UCSD-AML1 (cell line): ENCODE measurements at regions not wholly inside any gene's neighbourhood (a gene's known extent, or its start where the extent isn't known, plus 50 kb on each side); places are given as distances from the start of the nearest gene placed in this dataset.
"Not testable (repeated sequence)": the region's sequence is repeated elsewhere in the genome, so short reads cannot be mapped to it uniquely, and the experiment has no call there.

Experiments used
- DNase-seq: peaks from one replicate; lab custom pipeline; 2025; ENCODE audit not compliant: unreplicated experiment; lab: John Stamatoyannopoulos, UW

DNA sequence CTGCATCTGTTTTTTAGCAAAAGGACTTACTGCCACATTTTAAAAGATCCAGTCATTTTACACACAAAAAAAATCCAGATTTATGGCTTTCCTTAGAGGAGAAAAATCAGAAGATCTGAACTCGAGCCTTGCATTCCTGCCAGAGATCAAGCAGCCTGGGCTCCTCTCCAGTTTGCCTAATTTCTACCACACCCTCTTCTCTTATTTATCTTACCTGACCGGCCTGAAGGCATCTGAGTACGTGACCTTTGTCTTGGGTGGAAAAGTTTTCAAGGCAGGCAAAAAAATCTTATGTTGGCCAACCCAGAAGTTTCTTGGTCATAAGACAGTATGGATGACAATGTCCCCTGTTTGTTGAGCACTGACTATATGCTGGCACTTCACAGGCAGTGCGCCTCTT lies 60.3 kb downstream of the CHRD start:
- no peak for DNase-seq

DNA sequence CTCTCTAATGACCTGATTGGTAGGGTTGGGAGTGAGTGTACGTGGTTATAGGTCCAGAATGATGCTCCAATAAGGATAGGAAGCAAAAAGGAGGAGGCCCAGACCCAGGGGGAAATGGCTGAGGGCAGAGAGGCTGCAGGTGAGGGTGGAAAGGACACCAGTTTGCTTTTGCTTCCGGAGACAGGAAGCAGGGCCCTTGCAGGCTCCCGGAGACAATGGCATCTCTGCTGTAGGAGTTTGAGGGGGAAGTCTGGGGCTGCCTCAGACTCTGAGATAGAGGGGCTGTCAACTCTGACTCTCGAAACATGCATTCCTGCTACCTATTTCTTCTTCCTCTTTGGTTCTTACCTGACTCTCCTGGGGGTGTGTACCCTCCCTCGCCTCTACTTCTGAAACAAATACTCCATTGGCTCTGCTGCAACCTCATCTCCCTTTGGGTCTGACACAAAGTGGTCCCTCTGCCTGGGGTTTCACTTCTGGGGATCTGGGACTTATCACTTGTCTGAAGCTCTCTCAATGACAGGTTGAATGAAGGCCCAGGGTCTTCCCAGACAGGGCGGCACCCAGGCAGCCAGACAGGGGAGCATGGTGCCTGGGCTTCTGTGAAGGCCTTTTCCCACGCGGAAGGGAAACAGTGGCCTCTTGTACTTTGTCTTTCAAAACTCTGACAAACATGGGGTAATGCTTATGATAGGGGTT lies 61.5 kb downstream of the CHRD start:
- DNase-seq: no peak

DNA sequence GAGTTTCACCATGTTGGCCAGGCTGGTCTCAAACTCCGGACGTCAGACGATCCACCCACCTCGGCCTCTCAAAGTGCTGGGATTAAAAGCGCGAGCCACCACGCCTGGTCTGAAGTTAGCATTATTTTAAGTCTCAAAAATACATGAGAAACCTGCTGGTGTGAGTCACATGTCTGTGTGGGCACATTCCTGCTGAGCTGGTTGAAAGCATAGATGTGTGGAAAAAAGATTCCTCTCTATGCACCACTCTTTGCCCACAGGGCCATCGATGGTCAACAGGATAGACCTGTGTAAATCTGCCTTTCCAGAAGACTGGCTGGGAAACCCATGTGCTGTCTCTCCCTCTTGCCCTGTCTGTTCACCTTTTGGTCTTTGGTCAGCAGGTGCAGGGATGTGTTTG lies 63.5 kb downstream of the CHRD start:
- no peak for DNase-seq

DNA sequence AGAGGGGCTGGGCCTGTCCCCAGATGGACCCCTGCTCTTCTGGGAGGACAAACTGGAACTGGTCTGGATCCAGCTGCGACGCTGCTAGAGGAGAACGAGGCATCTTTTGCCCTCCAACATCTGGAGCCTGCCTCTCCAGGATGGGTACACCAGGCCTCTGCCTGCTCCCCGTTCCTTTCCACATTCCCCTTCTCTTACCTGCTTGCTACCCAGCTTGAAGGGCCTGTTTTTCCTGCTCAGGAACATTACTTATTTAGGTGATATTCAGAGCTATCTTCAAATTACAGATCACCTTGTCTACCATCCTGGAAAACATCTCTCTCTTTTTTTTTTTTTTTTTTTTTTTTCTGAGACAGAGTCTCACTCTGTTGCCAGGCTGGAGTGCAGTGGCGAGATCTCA lies 64.0 kb downstream of the CHRD start:
- no peak for DNase-seq

DNA sequence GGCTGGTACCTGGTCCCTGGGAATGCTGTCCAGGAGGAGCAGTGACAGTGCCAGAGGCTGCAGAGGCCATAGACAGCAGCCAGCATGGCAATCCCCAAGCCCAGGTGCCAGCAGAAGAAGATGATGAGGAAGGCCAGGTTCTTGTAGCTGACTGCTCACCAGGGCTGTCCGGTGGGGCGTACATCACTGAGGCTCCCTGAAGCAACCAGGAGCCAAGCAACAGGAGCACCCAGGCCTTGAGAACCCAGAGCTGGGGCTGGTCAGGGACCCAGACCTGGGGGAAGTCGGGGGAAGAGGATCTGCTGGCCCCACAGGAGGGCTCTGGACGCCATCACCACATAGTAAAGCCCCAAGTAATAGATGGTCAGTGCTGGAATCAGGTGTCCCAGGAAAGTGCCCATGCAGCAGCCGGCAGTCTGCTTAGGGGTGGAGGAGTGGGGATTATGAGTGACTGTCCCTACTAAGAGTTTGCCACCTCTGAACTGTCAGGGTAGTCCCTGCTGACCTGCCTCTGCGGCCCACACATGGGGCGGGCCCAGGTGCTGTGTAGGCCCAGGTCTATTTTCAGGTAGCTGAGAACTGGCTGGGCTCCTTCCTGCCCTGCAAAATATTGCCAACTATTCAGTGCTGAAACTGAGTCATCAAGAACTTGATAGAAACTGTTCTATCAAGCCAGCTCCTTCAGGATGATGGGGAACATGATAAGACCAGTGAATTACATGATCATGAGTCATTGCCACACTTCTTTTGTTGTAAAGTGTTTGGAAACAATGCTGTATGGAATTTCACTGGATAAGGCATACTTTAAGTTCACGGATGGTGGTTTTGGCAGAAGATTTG lies 68.7 kb downstream of the CHRD start:
- no peak for DNase-seq

DNA sequence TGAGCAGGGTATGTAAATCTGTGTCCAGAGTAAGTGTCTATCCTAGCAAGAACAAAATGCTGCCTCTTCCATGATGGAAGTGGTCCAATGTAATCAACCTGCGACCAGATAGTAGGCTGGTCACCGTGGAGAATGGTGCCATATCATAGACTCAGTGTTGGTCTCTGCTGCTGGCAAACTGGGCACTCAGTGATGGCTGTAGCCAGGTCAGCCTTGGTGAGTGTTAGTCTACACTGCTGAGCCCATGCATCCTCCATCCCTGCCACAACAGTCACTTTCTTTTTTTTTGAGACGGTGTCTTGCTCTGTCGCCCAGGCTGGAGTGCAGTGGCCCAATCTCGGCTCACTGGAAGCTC lies 69.3 kb downstream of the CHRD start:
- DNase-seq: no peak

DNA sequence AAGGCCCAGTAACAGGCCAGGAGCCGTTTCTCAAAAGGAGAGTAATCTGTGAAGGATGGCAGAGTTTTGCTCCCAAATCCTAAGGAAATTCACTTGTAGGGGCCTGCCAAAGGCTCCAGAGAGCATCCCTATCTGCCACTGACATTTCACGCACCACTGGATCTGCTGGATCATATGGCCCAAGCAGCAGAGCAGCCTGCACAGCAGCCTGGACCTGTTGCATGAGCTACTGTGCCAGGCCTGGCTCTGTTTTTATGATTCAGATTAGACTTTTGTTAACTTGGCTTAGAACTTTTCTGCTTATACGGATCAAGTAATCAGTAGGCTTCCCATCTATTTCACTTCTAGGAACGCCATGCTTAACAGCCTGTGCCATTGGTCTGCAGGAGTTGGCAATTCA lies 70.7 kb downstream of the CHRD start:
- DNase-seq: no peak

DNA sequence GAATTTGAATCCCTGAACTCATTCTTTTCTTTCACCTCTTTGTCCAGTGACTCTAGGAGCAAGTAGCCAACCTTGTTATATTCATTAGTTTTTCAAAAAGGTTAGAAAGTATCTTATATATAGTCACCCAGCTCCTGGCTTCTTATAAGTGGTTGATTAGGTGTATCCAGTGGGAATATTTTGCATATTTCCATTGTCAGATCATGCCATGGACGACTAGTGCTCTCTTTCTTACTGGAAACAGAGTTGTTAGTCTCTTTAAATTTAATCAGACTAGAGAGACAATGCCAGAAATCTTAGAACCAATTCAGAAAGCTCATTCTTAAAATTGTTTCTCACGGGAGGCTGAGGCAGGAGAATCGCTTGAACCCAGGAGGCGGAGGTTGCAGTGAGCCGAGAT lies 73.4 kb downstream of the CHRD start:
- DNase-seq: no peak

DNA sequence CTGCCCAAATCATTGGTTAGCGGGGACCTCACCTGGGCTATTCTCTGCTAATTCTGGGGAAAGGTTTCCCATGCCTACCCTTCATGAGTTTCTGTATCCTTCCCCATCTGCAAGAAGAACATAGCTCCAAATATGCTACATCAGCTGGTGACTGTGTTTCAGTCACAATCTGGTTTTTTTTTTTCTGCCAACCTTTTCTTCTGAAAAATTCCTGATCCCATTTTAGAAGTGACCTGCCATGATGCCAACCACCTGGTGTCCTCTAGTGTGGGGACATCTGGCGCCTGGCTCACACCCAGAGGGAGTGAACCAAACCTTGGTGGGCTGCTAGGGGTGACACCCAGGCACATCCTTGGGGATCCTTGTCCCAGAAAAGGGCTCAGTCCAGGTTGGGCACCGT lies 76.1 kb downstream of the CHRD start:
- DNase-seq: no peak

DNA sequence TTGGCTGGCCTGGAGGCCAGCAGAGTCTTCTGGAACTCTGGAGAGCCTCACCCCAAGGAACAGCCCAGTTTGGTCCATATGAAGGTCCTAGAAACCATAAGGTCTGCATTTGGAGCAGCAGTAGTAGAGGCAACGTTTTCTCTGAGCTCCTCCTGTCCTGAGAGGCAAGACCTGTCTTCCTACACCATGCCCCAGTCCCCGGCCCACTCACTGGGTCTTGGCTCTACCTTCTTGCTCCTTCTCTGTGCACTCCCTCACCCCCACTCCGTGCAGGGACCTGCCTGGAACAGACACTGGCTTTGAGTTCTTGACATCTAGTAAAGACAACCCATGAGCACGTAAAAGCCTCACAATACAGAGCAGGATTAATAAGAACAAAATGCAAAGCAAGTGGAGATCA lies 76.6 kb downstream of the CHRD start:
- DNase-seq: no peak

DNA sequence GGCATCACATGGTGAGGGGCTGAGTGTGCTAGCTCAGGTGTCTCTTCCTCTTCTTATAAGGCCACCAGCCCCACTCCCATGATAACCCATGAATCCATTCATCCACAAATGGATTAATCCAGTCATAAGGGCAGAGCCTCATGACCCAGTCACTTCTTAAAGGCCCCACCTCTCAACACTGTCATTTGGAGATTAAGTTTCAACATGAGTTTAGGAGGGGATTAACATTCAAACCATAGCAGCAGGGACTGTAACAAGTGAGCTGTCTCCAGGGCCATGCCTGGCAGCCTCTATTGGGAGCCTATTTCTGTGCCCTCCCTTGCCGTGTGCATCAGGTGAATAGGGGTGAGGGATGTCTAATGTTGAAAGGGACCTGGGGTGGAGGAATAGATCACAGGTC lies 77.5 kb downstream of the CHRD start:
- DNase-seq: no peak

DNA sequence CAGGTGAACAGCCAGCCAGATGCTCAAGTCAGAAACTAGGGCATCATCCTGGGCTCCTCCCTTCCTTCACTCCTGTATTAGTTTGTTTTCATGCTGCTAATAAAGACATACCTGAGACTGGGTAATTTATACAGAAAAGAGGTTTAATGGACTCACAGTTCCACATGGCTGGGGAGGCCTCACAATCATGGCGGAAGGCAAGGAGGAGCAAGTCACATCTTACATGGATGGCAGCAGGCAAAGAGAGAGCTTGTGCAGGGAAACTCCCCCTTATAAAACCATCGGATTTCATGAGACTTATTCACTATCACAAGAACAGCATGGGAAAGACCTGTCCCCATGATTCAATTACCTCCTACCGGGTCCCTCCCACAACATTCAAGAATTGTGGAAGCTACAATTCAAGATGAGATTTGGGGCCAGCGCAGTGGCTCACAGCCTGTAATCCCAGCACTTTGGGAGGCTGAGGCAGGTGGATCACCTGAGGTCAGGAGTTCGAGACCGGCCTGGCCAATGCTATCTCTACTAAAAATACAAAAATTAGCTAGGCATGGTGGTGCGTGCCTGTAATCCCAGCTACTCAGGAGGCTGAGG lies 78.0 kb downstream of the CHRD start:
- not testable (repeated sequence) for DNase-seq

DNA sequence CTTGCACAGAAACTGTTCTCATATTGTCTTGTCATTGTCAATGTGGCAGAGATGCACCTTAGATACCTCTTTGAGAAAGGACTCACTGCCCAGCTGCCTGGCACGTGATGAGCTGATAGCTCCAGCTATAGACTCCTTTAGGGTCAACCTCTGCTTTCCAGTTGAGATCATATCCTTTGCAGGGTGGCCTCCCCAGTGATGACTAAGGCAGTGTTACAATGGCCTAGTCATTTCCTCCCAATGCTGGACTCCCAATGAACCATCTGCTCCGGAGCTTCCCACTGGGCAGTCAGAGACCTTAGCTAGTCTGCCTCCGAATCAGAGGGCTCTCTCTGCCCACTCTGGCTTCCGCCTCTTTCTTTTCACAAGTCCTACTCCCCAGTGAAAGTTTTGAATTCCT lies 79.5 kb downstream of the CHRD start:
- no peak for DNase-seq

DNA sequence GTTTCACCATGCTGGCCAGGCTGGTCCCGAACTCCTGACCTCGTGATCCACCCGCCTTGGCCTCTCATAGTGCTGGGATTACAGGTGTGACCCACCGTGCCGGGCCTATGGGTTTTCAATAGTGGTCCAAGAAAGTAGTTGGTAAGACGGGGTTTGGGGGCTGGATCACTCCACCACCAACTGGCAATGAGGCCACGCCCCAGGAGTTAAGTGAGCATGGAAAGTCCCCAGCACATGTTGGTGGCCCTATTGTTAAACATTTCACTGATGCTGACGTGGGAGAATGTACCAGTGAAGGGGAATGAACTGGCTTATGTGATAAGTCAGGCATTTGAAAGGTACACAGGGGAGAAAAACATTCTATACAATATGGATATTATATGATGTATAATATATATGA lies 80.4 kb downstream of the CHRD start:
- DNase-seq: no peak

DNA sequence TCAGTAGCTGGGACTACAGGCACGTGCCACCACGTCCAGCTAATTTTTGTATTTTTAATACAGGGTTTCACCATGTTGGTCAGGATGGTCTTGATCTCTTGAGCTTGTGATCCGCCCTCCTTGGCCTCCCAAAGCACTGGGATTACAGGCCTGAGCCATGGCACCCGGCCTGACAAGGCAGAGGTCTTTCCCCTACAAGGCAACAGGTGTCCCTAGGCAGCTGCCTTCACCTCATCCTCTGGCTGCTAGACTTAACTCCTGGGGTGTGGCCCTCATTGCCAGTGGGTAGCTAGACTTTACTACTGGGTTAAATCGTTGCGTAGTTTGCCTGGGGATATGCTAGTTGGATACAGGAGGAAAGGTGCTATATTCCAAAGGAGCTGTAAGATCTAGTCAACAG lies 81.4 kb downstream of the CHRD start:
- DNase-seq: no peak

DNA sequence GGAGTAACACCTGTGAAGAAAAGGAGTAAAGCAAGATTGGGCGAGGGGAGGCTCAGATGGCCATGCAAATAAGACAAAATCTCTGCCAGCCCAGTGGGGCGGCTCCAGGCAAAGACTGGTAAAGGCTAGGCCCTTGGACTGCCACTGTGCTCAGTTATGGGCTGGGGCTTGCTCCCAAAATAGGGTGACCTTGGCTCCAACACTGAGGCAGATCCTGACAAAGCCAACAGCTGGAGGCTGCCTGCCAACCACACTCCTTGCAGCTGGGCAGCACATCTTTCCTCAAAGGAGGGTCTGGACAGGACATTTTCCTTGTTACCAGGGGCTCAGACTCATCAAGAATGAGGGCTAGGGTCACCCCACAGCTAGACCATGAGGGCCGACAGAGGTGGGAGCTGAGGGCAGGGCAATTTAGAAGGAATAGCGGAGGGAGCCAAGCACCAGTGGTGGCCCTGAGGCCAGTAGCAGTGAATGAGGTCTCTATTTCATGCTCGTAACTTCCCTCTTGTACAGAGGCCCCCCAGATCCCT lies 86.1 kb downstream of the CHRD start:
- no peak for DNase-seq

DNA sequence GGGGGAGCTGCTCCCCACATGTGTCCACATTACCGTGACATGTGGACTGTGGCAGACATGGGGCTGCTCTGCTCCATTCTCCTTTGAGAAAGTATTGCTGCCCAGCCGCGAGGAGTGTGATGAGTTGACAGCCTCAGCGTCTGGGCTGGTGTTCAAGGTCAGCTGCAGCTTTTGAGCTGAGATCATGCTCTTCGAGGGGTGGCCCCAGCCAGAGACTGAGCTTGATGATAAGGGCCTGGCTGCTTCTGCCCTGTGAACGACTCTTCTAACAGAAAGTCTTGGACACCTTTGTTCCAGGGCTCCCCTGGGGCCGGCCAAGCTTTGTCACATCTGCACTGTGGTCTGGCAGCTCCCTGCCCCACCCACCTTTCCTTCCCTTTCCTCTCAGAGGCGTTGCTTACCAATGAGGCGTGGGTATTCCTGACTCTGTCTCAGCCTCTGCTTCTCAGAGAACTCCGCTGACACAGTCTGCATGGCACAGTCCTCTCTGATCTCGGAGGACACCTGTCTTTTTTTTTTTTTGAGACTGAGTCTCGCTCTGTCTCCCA lies 86.6 kb downstream of the CHRD start:
- peak; percentile 59 for DNase-seq

DNA sequence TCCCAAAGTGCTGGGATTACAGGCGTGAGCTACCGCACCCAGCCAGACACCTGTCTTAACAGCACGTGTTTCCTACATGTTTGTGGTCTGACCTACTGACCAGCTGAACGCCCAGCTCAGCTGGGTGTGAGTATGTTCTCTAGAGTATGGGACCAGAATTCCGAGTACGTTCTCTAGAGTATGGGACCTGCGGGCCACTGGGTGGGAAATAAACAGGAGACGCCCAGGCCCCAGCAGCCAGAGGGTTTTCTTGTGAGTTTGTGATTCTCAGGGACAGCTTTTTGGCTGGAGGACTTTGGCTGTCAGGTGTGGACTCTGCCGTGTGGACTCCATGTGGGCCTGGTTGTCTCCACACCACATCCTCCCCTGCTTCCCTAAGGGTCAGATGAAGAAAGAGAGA lies 87.3 kb downstream of the CHRD start:
- no peak for DNase-seq

DNA sequence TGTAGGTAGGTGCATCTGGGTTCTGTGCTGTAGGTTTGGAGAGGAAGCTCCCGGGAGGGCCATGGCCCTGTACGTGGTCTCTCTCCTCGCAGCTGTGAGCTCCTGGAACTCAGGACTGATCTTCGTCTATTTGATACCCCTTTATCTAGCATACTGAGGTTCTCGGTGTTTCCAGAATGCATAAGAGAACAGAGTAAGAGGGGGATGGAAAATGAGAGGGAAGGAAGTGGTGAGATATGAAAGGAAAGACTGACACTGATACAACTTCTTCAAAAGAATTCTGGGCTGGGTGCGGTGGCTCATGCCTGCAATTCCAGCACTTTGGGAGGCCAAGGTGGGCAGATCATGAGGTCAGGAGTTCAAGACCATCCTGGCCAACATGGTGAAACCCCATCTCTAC lies 90.7 kb downstream of the CHRD start:
- no peak for DNase-seq

DNA sequence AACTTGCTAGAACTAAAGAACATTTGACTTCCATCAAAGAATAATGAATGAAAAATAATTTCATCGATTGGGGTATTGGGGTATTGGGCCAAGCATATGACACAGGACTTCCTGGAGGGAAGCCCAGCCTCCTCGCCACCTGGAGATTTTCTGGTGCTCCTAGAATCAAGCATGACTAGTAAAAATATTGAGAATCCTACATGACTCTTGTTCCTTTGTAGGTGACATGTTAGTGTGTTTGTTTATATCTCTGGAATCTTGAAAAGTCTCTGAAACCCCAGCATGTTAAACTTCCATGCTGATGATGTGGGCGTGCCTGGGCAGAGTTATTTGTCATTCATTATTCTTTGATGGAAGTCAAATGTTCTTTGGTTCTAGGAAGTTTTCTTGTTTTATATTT lies 90.1 kb upstream of the EPHB3 start:
- no peak for DNase-seq

DNA sequence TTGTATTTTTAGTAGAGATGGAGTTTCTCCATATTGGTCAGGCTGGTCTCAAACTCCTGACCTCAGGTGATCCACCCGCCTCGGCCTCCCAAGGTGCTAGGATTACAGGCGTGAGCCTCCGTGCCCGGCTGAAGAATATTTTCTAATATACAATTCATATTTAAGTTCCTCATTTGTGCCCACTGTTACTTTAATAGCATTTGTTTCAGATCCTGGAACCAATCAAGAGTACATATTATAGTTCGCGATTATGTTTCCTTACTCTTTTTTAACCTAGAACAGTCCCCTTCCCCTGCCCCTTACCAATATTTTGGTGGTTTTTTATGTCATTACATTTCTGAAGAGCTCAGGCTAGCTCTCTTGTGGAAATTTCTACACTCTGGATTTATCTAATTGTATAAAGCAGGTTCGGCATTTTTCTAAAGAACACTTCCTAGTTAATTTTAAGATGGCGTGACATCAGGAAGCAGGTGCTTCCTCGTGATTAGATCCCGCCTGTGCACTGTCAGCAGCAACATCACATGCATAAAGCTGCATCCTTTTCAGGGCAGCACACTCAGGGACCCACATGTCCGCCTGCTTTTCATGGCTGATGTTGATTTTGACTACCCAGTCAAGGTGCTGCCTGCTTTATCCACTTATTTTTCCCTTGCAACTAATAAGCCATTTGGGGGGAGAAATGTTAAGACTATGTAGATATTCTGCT lies 88.7 kb upstream of the EPHB3 start:
- peak; percentile 69 for DNase-seq
